Hepatocyte (in vitro differentiated cells): ENCODE measurements at regions not wholly inside any gene's neighbourhood (a gene's known extent, or its start where the extent isn't known, plus 50 kb on each side); places are given as distances from the start of the nearest gene placed in this dataset.

Source experiments
- DNase-seq: peaks from one replicate; pipeline ENCODE4 v3.0.0-alpha.2; 2016; ENCODE audit warnings: low spot score
- H2AFZ ChIP-seq: fragments of 200-600 bp; sonication (generic); 2 replicates; pipeline ENCODE4 v1.6.0; 2016; ENCODE audit warnings: antibody characterized with exemption, mild to moderate bottlenecking
- H3K27ac ChIP-seq: fragments of 200-600 bp; sonication (generic); 2 replicates; pipeline ENCODE4 v1.5.1; 2016; ENCODE audit warnings: mild to moderate bottlenecking
- H3K27me3 ChIP-seq: fragments of 200-600 bp; sonication (generic); 2 replicates; pipeline ENCODE4 v1.6.1; 2016
- H3K36me3 ChIP-seq: fragments of 200-600 bp; sonication (generic); replicated peaks from 2 replicates; pipeline ENCODE4 v1.5.1; 2016; ENCODE audit warnings: low read depth; ENCODE audit not compliant: insufficient read depth
- H3K4me1 ChIP-seq: fragments of 200-600 bp; sonication (generic); 2 replicates; pipeline ENCODE4 v1.5.1; 2016; ENCODE audit warnings: mild to moderate bottlenecking, moderate library complexity; ENCODE audit not compliant: insufficient read depth
- H3K4me2 ChIP-seq: fragments of 200-600 bp; sonication (generic); 2 replicates; pipeline ENCODE4 v1.6.0; 2016
- H3K4me3 ChIP-seq: fragments of 200-600 bp; sonication (generic); 2 replicates; pipeline ENCODE4 v1.5.1; 2016; ENCODE audit warnings: mild to moderate bottlenecking
- H3K79me2 ChIP-seq: fragments of 200-600 bp; sonication (generic); 2 replicates; pipeline ENCODE4 v1.6.0; 2017; ENCODE audit warnings: mild to moderate bottlenecking
- H3K9me2 ChIP-seq: fragments of 200-600 bp; sonication (generic); replicated peaks from 2 replicates; pipeline ENCODE4 v1.6.0; 2017; ENCODE audit warnings: mild to moderate bottlenecking; ENCODE audit not compliant: insufficient read depth
- H3K9me3 ChIP-seq: fragments of 200-600 bp; sonication (generic); 2 replicates; pipeline ENCODE4 v1.5.1; 2016; ENCODE audit warnings: low read depth, mild to moderate bottlenecking
- H4K20me1 ChIP-seq: fragments of 200-600 bp; sonication (generic); 2 replicates; pipeline ENCODE4 v1.6.0; 2016; ENCODE audit warnings: mild to moderate bottlenecking; ENCODE audit not compliant: insufficient read depth, poor library complexity, severe bottlenecking
- CTCF ChIP-seq: fragments of 200-600 bp; sonication (generic); IDR thresholded peaks from 2 replicates; pipeline ENCODE4 v1.5.1; 2016; ENCODE audit warnings: antibody characterized with exemption, mild to moderate bottlenecking; ENCODE audit not compliant: poor library complexity
- EZH2 ChIP-seq: fragments of 200-600 bp; sonication (generic); IDR thresholded peaks from 2 replicates; pipeline ENCODE4 v1.6.1; 2016; ENCODE audit warnings: antibody characterized with exemption, mild to moderate bottlenecking, borderline replicate concordance
- EZH2phosphoT487 ChIP-seq: fragments of 200-600 bp; sonication (generic); IDR thresholded peaks from one replicate; pipeline ENCODE4 v1.6.1; 2018; ENCODE audit warnings: antibody characterized with exemption, mild to moderate bottlenecking, low read depth, moderate library complexity; ENCODE audit not compliant: unreplicated experiment, severe bottlenecking
- WGBS: methylation state at CpG from one replicate; pipeline ENCODE4 v1.1.6; 2016; ENCODE audit warnings: low lambda C conversion rate; ENCODE audit errors: missing lambda C conversion rate; 5-methylcytosine and 5-hydroxymethylcytosine counted together

- Histone ChIP-seq H2AFZ (no peak overlapping the region), H4K20me1 (no peaks in the 10 kb centered on the region), H3K9me2 (no peaks in the 10 kb centered on the region), H3K9me3 (no peaks in the 10 kb centered on the region), H3K4me2 (no peak overlapping the region), H3K4me3 (no peak overlapping the region), H3K27ac (no peak overlapping the region), H3K36me3 (no peaks in the 10 kb centered on the region), H3K79me2 (no peaks in the 10 kb centered on the region), H3K27me3 (peaks cover 7% of the 10 kb centered on the region), H3K4me1 (no peaks in the 10 kb centered on the region)
- WGBS = 76% methylated on average over 2 of the region's 2 CpGs
- DNase-seq = no peak
- TF ChIP-seq EZH2phosphoT487 = no peak
- no peak for TF ChIP-seq CTCF
- TF ChIP-seq EZH2 = no peak
Observed at GRCh38 chr4:84441758-84442377, 57.2 kb downstream of the NKX6-1 start.

- H3K4me3 ChIP-seq = no peak overlapping the region
Observed at GRCh38 chr4:84439996-84440395, 59.1 kb downstream of the NKX6-1 start.

GRCh38 chr4:84436812-84437211 is 62.3 kb downstream of the NKX6-1 start:
- no peak for DNase-seq
- 65% methylated on average over 2 of the region's 2 CpGs for WGBS
- H3K79me2 ChIP-seq = no peaks in the 10 kb centered on the region
- H3K4me2 ChIP-seq = no peak overlapping the region
- no peak overlapping the region for H3K4me3 ChIP-seq
- no peaks in the 10 kb centered on the region for H3K9me3 ChIP-seq
- H3K4me1 ChIP-seq = no peaks in the 10 kb centered on the region
- H3K27me3 ChIP-seq = peaks cover 7% of the 10 kb centered on the region
- no peaks in the 10 kb centered on the region for H3K36me3 ChIP-seq
- no peak overlapping the region for H2AFZ ChIP-seq
- no peak overlapping the region for H3K27ac ChIP-seq
- TF ChIP-seq EZH2phosphoT487 = no peak
- no peak for TF ChIP-seq EZH2
- TF ChIP-seq CTCF = no peak
- H4K20me1 ChIP-seq = no peaks in the 10 kb centered on the region
- no peaks in the 10 kb centered on the region for H3K9me2 ChIP-seq

More at GRCh38 chr4:84439996-84440395, 59.1 kb downstream of the NKX6-1 start:
- no peak overlapping the region for H3K27ac ChIP-seq
- no peak for DNase-seq
- TF ChIP-seq CTCF (no peak), EZH2 (no peak), EZH2phosphoT487 (no peak)
- H2AFZ ChIP-seq = no peak overlapping the region
- 81% methylated on average over 3 of the region's 3 CpGs for WGBS
- no peaks in the 10 kb centered on the region for H3K79me2 ChIP-seq
- H3K36me3 ChIP-seq = no peaks in the 10 kb centered on the region
- H3K9me2 ChIP-seq = no peaks in the 10 kb centered on the region
- H3K9me3 ChIP-seq = no peaks in the 10 kb centered on the region
- H3K27me3 ChIP-seq = peaks cover 7% of the 10 kb centered on the region
- H3K4me1 ChIP-seq = no peaks in the 10 kb centered on the region
- no peak overlapping the region for H3K4me2 ChIP-seq
- H4K20me1 ChIP-seq = no peaks in the 10 kb centered on the region

GRCh38 chr4:84434344-84434743 is 64.7 kb downstream of the NKX6-1 start:
- H3K4me3 ChIP-seq = no peak overlapping the region
- peaks cover 4% of the 10 kb centered on the region for H3K27me3 ChIP-seq
- no peak overlapping the region for H3K4me2 ChIP-seq
- no peaks in the 10 kb centered on the region for H3K79me2 ChIP-seq
- H3K4me1 ChIP-seq = no peaks in the 10 kb centered on the region
- TF ChIP-seq EZH2phosphoT487 (no peak), CTCF (no peak), EZH2 (no peak)
- no peaks in the 10 kb centered on the region for H3K9me2 ChIP-seq
- H3K36me3 ChIP-seq = no peaks in the 10 kb centered on the region
- 88% methylated on average over 3 of the region's 3 CpGs for WGBS
- no peak overlapping the region for H2AFZ ChIP-seq
- no peak for DNase-seq
- no peaks in the 10 kb centered on the region for H4K20me1 ChIP-seq
- H3K9me3 ChIP-seq = no peaks in the 10 kb centered on the region
- H3K27ac ChIP-seq = no peak overlapping the region
